ENCODE measurements at regions not wholly inside any gene's neighbourhood (a gene's known extent, or its start where the extent isn't known, plus 50 kb on each side); places are given as distances from the start of the nearest gene placed in this dataset.

GRCh38 chr2:104620801-104621200, 233.1 kb upstream of the POU3F3 start:
- no peak for TF ChIP-seq CTCF (IDR thresholded peaks at IDR 0.05; ENCODE audit: low read depth, low read length, missing control alignments)
- DNase-seq (ENCODE audit: low read depth), result no peak
- no peak overlapping the region for H3K4me3 ChIP-seq (ENCODE audit: low read depth, low read length)
- in situ Hi-C loops (cut with HindIII; ENCODE audit: low sequenced_read_pairs), result no loop called here

- in situ Hi-C loops (cut with HindIII; ENCODE audit: low sequenced_read_pairs), result no loop called here
- H3K4me3 ChIP-seq (ENCODE audit: low read depth, low read length), result no peak overlapping the region
- TF ChIP-seq CTCF (IDR thresholded peaks at IDR 0.05; ENCODE audit: low read depth, low read length, missing control alignments), result no peak
- DNase-seq (ENCODE audit: low read depth), result no peak
Observed at GRCh38 chr2:104635608-104636007, 218.3 kb upstream of the POU3F3 start.

- no peak for DNase-seq (ENCODE audit: low read depth)
- no peak overlapping the region for H3K4me3 ChIP-seq (ENCODE audit: low read depth, low read length)
- in situ Hi-C loops (cut with HindIII; ENCODE audit: low sequenced_read_pairs), result no loop called here
- no peak for TF ChIP-seq CTCF (IDR thresholded peaks at IDR 0.05; ENCODE audit: low read depth, low read length, missing control alignments)
Observed at GRCh38 chr2:104638190-104638858, 215.6 kb upstream of the POU3F3 start.

- DNase-seq (ENCODE audit: low read depth), result no peak
- in situ Hi-C loops (cut with HindIII; ENCODE audit: low sequenced_read_pairs), result no loop called here
- no peak for TF ChIP-seq CTCF (IDR thresholded peaks at IDR 0.05; ENCODE audit: low read depth, low read length, missing control alignments)
- no peak overlapping the region for H3K4me3 ChIP-seq (ENCODE audit: low read depth, low read length)
Observed at GRCh38 chr2:104638859-104639202, 215.1 kb upstream of the POU3F3 start.

- in situ Hi-C loops (cut with HindIII; ENCODE audit: low sequenced_read_pairs), result no loop called here
- H3K4me3 ChIP-seq (ENCODE audit: low read depth, low read length), result no peak overlapping the region
- TF ChIP-seq CTCF (IDR thresholded peaks at IDR 0.05; ENCODE audit: low read depth, low read length, missing control alignments), result no peak
- no peak for DNase-seq (ENCODE audit: low read depth)
Observed at GRCh38 chr2:104641786-104642185, 212.1 kb upstream of the POU3F3 start.

GRCh38 chr2:104648376-104648775, 205.5 kb upstream of the POU3F3 start:
- H3K4me3 ChIP-seq (ENCODE audit: low read depth, low read length), result no peak overlapping the region
- in situ Hi-C loops (cut with HindIII; ENCODE audit: low sequenced_read_pairs), result loop anchor here (5.0 kb wide), 1 partner anchor 59 kb away; no protein-coding TSS in a partner anchor
- no peak for TF ChIP-seq CTCF (IDR thresholded peaks at IDR 0.05; ENCODE audit: low read depth, low read length, missing control alignments)
- DNase-seq (ENCODE audit: low read depth), result no peak

Measured in astrocyte of the cerebellum (primary cell).